ENCODE measurements at regions not wholly inside any gene's neighbourhood (a gene's known extent, or its start where the extent isn't known, plus 50 kb on each side); places are given as distances from the start of the nearest gene placed in this dataset.
"Not testable (repeated sequence)": the region's sequence is repeated elsewhere in the genome, so short reads cannot be mapped to it uniquely, and the experiment has no call there.

- no peak for ATAC-seq (ENCODE audit: insufficient number of reproducible peaks, low FRiP score, low read depth)
- no peak for DNase-seq (ENCODE audit: low spot score)
- no peak for TF ChIP-seq CTCF (IDR thresholded peaks at IDR 0.05)
Observed at GRCh38 chr7:140273417-140273816, 96.6 kb upstream of the KDM7A start.

GRCh38 chr7:140271643-140271968, 94.8 kb upstream of the KDM7A start:
- not testable (repeated sequence) for H3K4me1 ChIP-seq (ENCODE audit: control insufficient read depth in 1 of 2, low read depth in 2 of 2); H3K4me3 ChIP-seq; H3K27ac ChIP-seq; H3K27me3 ChIP-seq (replicated peaks; ENCODE audit: insufficient read depth); H3K9me3 ChIP-seq; H3K36me3 ChIP-seq; ATAC-seq (ENCODE audit: insufficient number of reproducible peaks, low FRiP score, low read depth); DNase-seq (ENCODE audit: low spot score)

More at GRCh38 chr7:140273417-140273816, 96.6 kb upstream of the KDM7A start:
- Histone ChIP-seq H3K36me3 (no peaks in the 10 kb centered on the region), H3K27me3 (replicated peaks; ENCODE audit: insufficient read depth) (no peaks in the 10 kb centered on the region), H3K27ac (no peak overlapping the region), H3K4me3 (no peak overlapping the region), H3K9me3 (no peaks in the 10 kb centered on the region), H3K4me1 (ENCODE audit: control insufficient read depth in 1 of 2, low read depth in 2 of 2) (no peaks in the 10 kb centered on the region)

DNA sequence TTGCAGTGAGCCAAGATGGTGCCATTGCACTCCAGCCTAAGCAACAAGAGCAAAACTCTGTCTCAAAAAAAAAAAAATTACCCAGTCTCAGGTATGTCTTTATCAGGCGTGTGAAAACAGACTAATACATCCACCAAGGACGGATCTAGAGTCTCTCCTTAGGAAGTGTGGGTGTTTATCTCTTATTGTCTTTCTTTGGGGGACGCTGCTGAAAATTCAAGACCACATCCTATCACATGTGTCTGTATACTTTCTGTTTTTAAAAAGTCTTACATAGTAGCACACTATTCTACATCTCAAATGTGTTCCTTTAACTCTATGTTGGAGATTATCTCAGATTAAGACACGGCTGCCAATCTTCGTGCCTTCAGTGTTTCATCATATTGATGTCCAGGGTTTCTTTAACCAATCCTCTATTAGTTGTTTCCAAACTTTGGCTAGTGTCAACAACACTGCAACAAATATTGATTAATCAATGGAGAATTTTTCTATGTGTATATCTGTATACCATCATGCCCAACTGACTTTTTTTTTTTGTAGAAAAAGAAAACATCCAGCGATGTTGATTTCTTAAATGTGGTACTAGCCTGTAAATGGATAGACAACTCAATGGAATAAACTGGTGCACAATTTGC, 92.3 kb upstream of the KDM7A start:
- no peaks in the 10 kb centered on the region for H3K4me1 ChIP-seq (ENCODE audit: control insufficient read depth in 1 of 2, low read depth in 2 of 2)
- ATAC-seq (ENCODE audit: insufficient number of reproducible peaks, low FRiP score, low read depth) (no peak), DNase-seq (ENCODE audit: low spot score) (no peak)
- no peaks in the 10 kb centered on the region for H3K9me3 ChIP-seq
- no peaks in the 10 kb centered on the region for H3K27me3 ChIP-seq (replicated peaks; ENCODE audit: insufficient read depth)
- no peak overlapping the region for H3K4me3 ChIP-seq
- no peak overlapping the region for H3K27ac ChIP-seq
- no peaks in the 10 kb centered on the region for H3K36me3 ChIP-seq
- no peak for TF ChIP-seq CTCF (IDR thresholded peaks at IDR 0.05)

DNA sequence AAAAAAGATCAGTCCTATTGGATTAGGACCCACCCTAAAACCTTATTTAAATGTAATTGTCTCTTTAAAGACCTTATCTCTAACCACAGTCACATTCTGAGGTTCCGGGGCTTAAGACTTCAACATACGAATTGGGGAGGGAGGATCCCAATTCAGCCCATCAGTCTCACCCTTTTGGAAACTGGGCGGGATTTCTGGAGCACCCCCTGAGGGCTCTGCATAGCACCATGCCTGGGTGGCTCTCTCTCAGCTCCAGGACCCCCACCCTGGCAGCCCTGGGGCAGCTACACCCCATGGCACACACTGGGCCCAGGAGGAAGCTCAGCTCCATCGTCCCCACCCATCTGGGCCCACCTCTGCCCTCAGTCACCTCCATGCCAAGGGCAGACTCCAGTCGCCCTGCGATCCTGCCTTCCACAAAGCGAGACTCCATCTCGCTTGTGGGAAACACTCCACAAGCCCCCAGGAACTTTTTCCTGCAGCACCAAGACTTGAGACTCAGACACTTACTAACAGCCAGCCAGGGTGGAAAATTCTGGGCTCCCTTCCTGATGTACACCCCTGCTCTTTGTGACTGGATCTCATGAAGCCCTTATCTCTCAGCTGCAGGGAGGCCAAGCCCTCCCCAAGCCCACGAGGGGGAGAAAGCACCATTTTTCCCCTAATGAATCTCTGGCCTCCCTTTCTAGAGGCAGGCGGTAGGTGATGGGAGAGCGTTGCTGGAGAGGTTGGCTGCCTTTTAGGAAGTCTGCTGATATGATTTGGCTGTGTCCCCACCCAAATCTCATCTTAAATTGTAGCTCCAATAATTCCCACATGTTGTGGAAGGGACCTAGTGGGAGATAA, 90.8 kb upstream of the KDM7A start:
- Histone ChIP-seq H3K27me3 (replicated peaks; ENCODE audit: insufficient read depth) (no peaks in the 10 kb centered on the region), H3K9me3 (no peaks in the 10 kb centered on the region), H3K27ac (no peak overlapping the region), H3K4me3 (no peak overlapping the region), H3K4me1 (ENCODE audit: control insufficient read depth in 1 of 2, low read depth in 2 of 2) (no peaks in the 10 kb centered on the region), H3K36me3 (no peaks in the 10 kb centered on the region)
- DNase-seq (ENCODE audit: low spot score) (no peak), ATAC-seq (ENCODE audit: insufficient number of reproducible peaks, low FRiP score, low read depth) (no peak)
- TF ChIP-seq CTCF (IDR thresholded peaks at IDR 0.05), result no peak

DNA sequence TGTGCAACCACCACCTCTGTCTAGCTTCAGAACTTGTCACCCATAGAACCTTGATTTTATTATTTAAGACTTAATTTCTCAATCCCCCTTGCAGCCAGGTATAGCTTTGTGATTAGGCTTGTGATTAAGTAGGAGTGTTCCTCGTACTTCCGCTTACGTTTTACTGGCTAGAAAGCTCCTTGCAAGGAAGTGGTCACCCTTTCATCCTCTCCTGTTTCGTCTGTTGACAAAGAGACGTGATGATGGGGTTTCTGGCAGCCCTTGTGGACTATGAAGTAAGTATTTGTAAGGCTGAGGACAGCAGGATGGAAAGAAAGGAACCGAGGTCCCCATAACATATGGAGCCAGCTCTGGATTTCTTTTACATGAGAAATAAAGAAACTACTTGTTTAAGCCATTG, 86.5 kb upstream of the KDM7A start:
- Histone ChIP-seq H3K27me3 (replicated peaks; ENCODE audit: insufficient read depth) (no peaks in the 10 kb centered on the region), H3K4me3 (no peak overlapping the region)
- no peak for DNase-seq (ENCODE audit: low spot score)

More for the DNA sequence above, 86.5 kb upstream of the KDM7A start:
- H3K4me1 ChIP-seq (ENCODE audit: control insufficient read depth in 1 of 2, low read depth in 2 of 2), result no peaks in the 10 kb centered on the region
- H3K9me3 ChIP-seq, result no peaks in the 10 kb centered on the region
- no peak for TF ChIP-seq CTCF (IDR thresholded peaks at IDR 0.05)
- ATAC-seq (ENCODE audit: insufficient number of reproducible peaks, low FRiP score, low read depth), result no peak
- H3K27ac ChIP-seq, result no peak overlapping the region
- no peaks in the 10 kb centered on the region for H3K36me3 ChIP-seq

Data from thoracic aorta (tissue), 2 donors.